ENCODE measurements at regions not wholly inside any gene's neighbourhood (a gene's known extent, or its start where the extent isn't known, plus 50 kb on each side); places are given as distances from the start of the nearest gene placed in this dataset.

DNA sequence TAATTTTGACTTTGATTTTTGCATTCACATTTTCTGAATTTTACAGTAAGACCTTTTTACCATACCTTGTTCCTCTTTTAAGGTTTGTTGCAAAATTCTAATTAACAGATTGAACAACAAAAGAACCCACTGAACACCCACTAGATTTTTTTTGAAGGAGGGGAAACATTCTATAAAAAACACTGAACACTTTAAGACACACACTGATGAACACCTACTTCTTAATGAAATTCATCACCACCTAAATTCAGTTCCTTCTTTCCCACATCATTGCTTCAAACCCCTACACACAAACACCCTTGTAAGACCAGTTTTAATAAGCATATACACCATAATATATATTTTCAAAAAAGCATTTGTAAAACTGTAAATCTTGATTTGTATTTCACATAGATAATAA lies 559.0 kb upstream of the MEF2C start:
- TF ChIP-seq CTCF (IDR thresholded peaks at IDR 0.05; ENCODE audit: insufficient read depth, low read depth, low read length) = no peak
- ChIA-PET CTCF (no interaction called here), POLR2A (no interaction called here)
- Histone ChIP-seq H3K4me3 (ENCODE audit: low read depth, low read length) (no peak overlapping the region), H3K27me3 (ENCODE audit: control insufficient read depth, insufficient read depth, low read length) (no peaks in the 10 kb centered on the region), H3K36me3 (ENCODE audit: control insufficient read depth, insufficient read depth, low read length) (no peaks in the 10 kb centered on the region)
- no peak for DNase-seq (ENCODE audit: low read depth)

GRCh38 chr5:89440670-89441069 lies 557.7 kb upstream of the MEF2C start:
- Histone ChIP-seq H3K36me3 (ENCODE audit: control insufficient read depth, insufficient read depth, low read length) (no peaks in the 10 kb centered on the region), H3K27me3 (ENCODE audit: control insufficient read depth, insufficient read depth, low read length) (no peaks in the 10 kb centered on the region), H3K4me3 (ENCODE audit: low read depth, low read length) (no peak overlapping the region)
- no peak for DNase-seq (ENCODE audit: low read depth)
- ChIA-PET POLR2A (no interaction called here), CTCF (no interaction called here)
- no peak for TF ChIP-seq CTCF (IDR thresholded peaks at IDR 0.05; ENCODE audit: insufficient read depth, low read depth, low read length)

DNA sequence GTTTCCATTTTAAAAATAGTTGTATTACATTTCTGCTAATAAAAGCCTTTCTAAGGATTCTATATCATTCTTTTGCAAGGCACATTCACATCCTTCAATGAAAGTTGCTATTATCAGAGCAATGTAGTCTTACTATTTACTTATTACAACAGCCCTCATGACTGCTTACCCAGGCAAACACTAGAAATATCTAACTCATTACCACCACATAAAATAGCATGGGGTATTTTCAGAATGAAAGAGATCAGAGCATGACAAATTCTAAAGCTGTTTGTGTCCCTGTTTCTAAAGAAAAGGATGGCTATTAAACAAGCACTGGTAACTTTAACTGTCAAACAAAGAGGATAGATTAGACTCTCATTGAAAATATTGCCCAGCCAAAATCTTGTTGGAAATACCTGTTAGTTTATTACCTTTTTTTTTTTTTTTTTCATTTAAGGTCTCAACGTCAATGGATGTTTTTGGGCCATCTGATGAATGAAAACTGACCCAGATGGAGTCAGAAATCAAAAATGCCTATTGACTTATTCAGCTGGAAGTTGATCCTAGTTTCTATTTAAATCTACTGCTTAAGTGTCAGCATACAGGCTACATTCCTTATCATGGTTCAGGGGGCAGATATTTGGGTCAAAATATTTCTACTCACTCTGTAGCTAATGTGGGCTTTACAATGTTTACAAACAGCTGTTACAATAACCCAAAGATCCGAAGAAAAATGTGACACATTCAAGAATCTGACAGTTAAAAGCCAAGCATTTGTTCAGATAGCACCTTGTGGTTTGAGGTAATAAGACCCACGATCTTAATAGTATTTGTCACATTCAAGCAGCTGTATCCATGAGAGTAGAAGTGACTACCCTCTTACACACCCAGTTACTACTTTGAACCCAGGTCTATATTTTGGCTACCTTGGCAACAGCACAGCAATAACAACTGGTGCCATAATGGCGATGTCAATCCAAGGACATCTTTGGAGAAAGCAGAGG lies 554.8 kb upstream of the MEF2C start:
- Histone ChIP-seq H3K4me3 (ENCODE audit: low read depth, low read length) (no peak overlapping the region), H3K36me3 (ENCODE audit: control insufficient read depth, insufficient read depth, low read length) (no peaks in the 10 kb centered on the region), H3K27me3 (ENCODE audit: control insufficient read depth, insufficient read depth, low read length) (no peaks in the 10 kb centered on the region)
- CTCF ChIA-PET = interaction anchor here (0.6 to 0.7 kb wide), 4 partner anchors 10 to 84 kb away, joined by 3 to 5 read pairs (median 4); no protein-coding TSS in a partner anchor
- no peak for TF ChIP-seq CTCF (IDR thresholded peaks at IDR 0.05; ENCODE audit: insufficient read depth, low read depth, low read length)
- POLR2A ChIA-PET = no interaction called here
- DNase-seq (ENCODE audit: low read depth) = no peak

DNA sequence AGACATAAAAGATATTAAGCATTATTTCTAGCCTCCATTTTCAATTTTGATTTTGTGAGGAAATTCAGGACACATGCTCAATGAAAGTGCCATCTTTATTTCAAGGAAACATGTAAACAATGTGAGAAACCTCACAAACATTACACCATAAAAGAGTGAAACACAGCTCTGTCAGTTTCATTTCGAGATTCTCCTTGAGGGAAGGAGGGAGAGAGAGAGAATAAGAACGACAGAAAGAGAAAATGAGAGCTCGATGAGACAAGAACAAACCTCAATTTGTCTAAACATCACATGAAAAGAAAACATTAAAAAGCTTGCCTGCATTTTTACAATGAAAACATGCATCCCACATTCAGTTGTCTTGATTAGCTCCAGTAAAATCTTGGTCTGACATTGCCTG lies 553.5 kb upstream of the MEF2C start:
- CTCF ChIA-PET = no interaction called here
- Histone ChIP-seq H3K36me3 (ENCODE audit: control insufficient read depth, insufficient read depth, low read length) (no peaks in the 10 kb centered on the region), H3K27me3 (ENCODE audit: control insufficient read depth, insufficient read depth, low read length) (no peaks in the 10 kb centered on the region), H3K4me3 (ENCODE audit: low read depth, low read length) (no peak overlapping the region)
- POLR2A ChIA-PET = no interaction called here
- TF ChIP-seq CTCF (IDR thresholded peaks at IDR 0.05; ENCODE audit: insufficient read depth, low read depth, low read length) = no peak
- DNase-seq (ENCODE audit: low read depth) = no peak

- no peaks in the 10 kb centered on the region for H3K27me3 ChIP-seq (ENCODE audit: control insufficient read depth, insufficient read depth, low read length)
- no peak for TF ChIP-seq CTCF (IDR thresholded peaks at IDR 0.05; ENCODE audit: insufficient read depth, low read depth, low read length)
- no peaks in the 10 kb centered on the region for H3K36me3 ChIP-seq (ENCODE audit: control insufficient read depth, insufficient read depth, low read length)
- ChIA-PET POLR2A (no interaction called here), CTCF (no interaction called here)
- no peak overlapping the region for H3K4me3 ChIP-seq (ENCODE audit: low read depth, low read length)
- DNase-seq (ENCODE audit: low read depth) = no peak
These were observed 552.4 kb upstream of the MEF2C start for GRCh38 chr5:89435347-89435746.

Data from BJ (cell line).